B cell (primary cell): ENCODE measurements at regions not wholly inside any gene's neighbourhood (a gene's known extent, or its start where the extent isn't known, plus 50 kb on each side); places are given as distances from the start of the nearest gene placed in this dataset.

Experiments used
- ATAC-seq: fragments of 200-7000 bp; cut with Tn5 transposase; one replicate; pipeline ENCODE4 v1.10.0; 2021; ENCODE audit warnings: low read depth, mild to moderate bottlenecking, moderate number of reproducible peaks, moderate library complexity
- CTCF ChIA-PET: fragments of 350-600 bp; sonication (Branson Sonifier 250); formaldehyde crosslinking; loops from one replicate; lab custom pipeline; 2021; ENCODE audit warnings: antibody characterized with exemption, inconsistent platforms; lab: Charles Lee
- POLR2A ChIA-PET: fragments of 350-600 bp; sonication (Branson Sonifier 250); formaldehyde crosslinking; loops from one replicate; lab custom pipeline; 2021; ENCODE audit warnings: antibody characterized with exemption; lab: Charles Lee
- DNase-seq: peaks from one replicate; pipeline ENCODE4 v3.0.0; 2013
- H2AFZ ChIP-seq: 2 replicates; pipeline ENCODE4 v1.6.1; 2012; ENCODE audit warnings: mild to moderate bottlenecking, low read depth, low read length; ENCODE audit not compliant: insufficient read depth, poor library complexity, severe bottlenecking
- H3K27ac ChIP-seq, 2 donors: 1 replicate in 1 of 2; 2 replicates in 1 of 2; pipeline ENCODE4 v1.5.1; 2012 to 2013; ENCODE audit warnings: low read length in 2 of 2, mild to moderate bottlenecking in 2 of 2, moderate library complexity in 1 of 2
- H3K27me3 ChIP-seq, 4 experiments: fragments of 200-600 bp in 1 of 4; sonication (generic) in 1 of 4; replicated peaks in 1 of 4; 1 replicate in 2 of 4; 2 replicates in 2 of 4; pipeline versions ENCODE4 v1.6.1 to v1.7.0; 2013 to 2016; ENCODE audit warnings: low read length in 3 of 4, mild to moderate bottlenecking in 2 of 4, mixed read lengths in 1 of 4, moderate library complexity in 1 of 4; ENCODE audit not compliant: insufficient read depth in 4 of 4, control insufficient read depth in 3 of 4; ENCODE audit errors: control extremely low read depth in 1 of 4
- H3K36me3 ChIP-seq, 2 experiments: replicated peaks in 1 of 2; 1 replicate in 1 of 2; 2 replicates in 1 of 2; pipeline versions ENCODE4 v1.6.1 to v1.7.1; 2013; ENCODE audit warnings: low read length in 1 of 2; ENCODE audit not compliant: insufficient read depth in 2 of 2, control insufficient read depth in 1 of 2; ENCODE audit errors: control extremely low read depth in 1 of 2, extremely low read depth in 1 of 2
- H3K4me1 ChIP-seq, 2 donors: fragments of 200-600 bp in 1 of 2; sonication (generic) in 1 of 2; 1 replicate in 1 of 2; 2 replicates in 1 of 2; pipeline versions ENCODE4 v1.5.1 to v1.6.1; 2013 to 2017; ENCODE audit warnings: low read length in 2 of 2; ENCODE audit not compliant: control insufficient read depth in 2 of 2, insufficient read depth in 2 of 2
- H3K4me2 ChIP-seq: replicated peaks from 2 replicates; pipeline ENCODE3; 2012; ENCODE audit warnings: mild to moderate bottlenecking, low read depth, low read length; ENCODE audit not compliant: poor library complexity, severe bottlenecking
- H3K4me3 ChIP-seq, 5 experiments: fragments of 200-600 bp in 1 of 5; sonication (generic) in 1 of 5; 1 replicate in 3 of 5; 2 replicates in 2 of 5; pipeline versions ENCODE4 v1.5.1 to v1.7.0; 2011 to 2016; ENCODE audit warnings: low read length in 4 of 5, mild to moderate bottlenecking in 4 of 5, low read depth in 2 of 5, control low read depth in 1 of 5, moderate library complexity in 1 of 5; ENCODE audit not compliant: insufficient read depth in 1 of 5; ENCODE audit errors: control extremely low read depth in 1 of 5, extremely low read depth in 1 of 5
- H3K79me2 ChIP-seq: fragments of 200-600 bp; sonication (generic); one replicate; pipeline ENCODE4 v1.6.0; 2016; ENCODE audit warnings: low read length; ENCODE audit not compliant: control insufficient read depth, insufficient read depth
- H3K9ac ChIP-seq: fragments of 200-600 bp; sonication (generic); 2 replicates; pipeline ENCODE4 v1.6.1; 2017; ENCODE audit warnings: mild to moderate bottlenecking, low read length, moderate library complexity
- H3K9me3 ChIP-seq, 3 donors: one replicate each; pipeline versions ENCODE4 v1.6.1 to v1.7.1; 2013; ENCODE audit warnings: low read length in 2 of 3; ENCODE audit not compliant: control insufficient read depth in 2 of 3, insufficient read depth in 1 of 3; ENCODE audit errors: control extremely low read depth in 1 of 3
- H4K20me1 ChIP-seq: 2 replicates; pipeline ENCODE4 v1.6.0; 2012; ENCODE audit warnings: mild to moderate bottlenecking, low read length; ENCODE audit not compliant: insufficient read depth, control insufficient read depth, poor library complexity, severe bottlenecking
- H3K27ac Mint-ChIP-seq: one replicate; pipeline ENCODE4 v1.8.0; 2021; ENCODE audit warnings: mixed read lengths
- H3K27me3 Mint-ChIP-seq: one replicate; pipeline ENCODE4 v1.8.0; 2021; ENCODE audit warnings: mixed read lengths
- H3K4me1 Mint-ChIP-seq: one replicate; pipeline ENCODE4 v1.8.0; 2021; ENCODE audit warnings: mixed read lengths
- H3K4me3 Mint-ChIP-seq: one replicate; pipeline ENCODE4 v1.8.0; 2021; ENCODE audit warnings: mixed read lengths
- H3K9me3 Mint-ChIP-seq: one replicate; pipeline ENCODE4 v1.8.0; 2022; ENCODE audit warnings: mixed read lengths; ENCODE audit not compliant: insufficient read depth
- EZH2 ChIP-seq: IDR thresholded peaks from 2 replicates; pipeline ENCODE4 v1.6.1; 2012; ENCODE audit warnings: borderline replicate concordance, low read depth, mild to moderate bottlenecking, moderate library complexity, low read length; ENCODE audit not compliant: insufficient read depth, poor library complexity, severe bottlenecking
- WGBS: methylation state at CpG from one replicate; pipeline ENCODE4 v1.1.5; 2013; ENCODE audit warnings: missing lambda C conversion rate; ENCODE audit not compliant: insufficient coverage; 5-methylcytosine and 5-hydroxymethylcytosine counted together
- intact Hi-C: fragments of 100-400 bp; cut with micrococcal nuclease; formaldehyde crosslinking; loops from one replicate; pipeline ENCODE4 v1.10.0; 2022
- TF ChIP-seq, protein P1 (sequence below): fragments of 200-600 bp; IDR thresholded peaks from one replicate; pipeline ENCODE4 v1.8.0; 2022; ENCODE audit warnings: antibody characterized with exemption, mild to moderate bottlenecking

GRCh38 chr6:156113631-156114030, 658.0 kb upstream of the NOX3 start:
- no peak for DNase-seq
- Mint-ChIP-seq H3K4me3 (no peak overlapping the region), H3K9me3 (peaks cover under 1% of the 10 kb centered on the region), H3K27me3 (no peaks in the 10 kb centered on the region), H3K27ac (no peak overlapping the region), H3K4me1 (no peaks in the 10 kb centered on the region)
- intact Hi-C loops = no loop called here
- ChIA-PET POLR2A (no interaction called here), CTCF (no interaction called here)
- H3K9ac ChIP-seq = no peak overlapping the region
- TF ChIP-seq, protein P1, sequence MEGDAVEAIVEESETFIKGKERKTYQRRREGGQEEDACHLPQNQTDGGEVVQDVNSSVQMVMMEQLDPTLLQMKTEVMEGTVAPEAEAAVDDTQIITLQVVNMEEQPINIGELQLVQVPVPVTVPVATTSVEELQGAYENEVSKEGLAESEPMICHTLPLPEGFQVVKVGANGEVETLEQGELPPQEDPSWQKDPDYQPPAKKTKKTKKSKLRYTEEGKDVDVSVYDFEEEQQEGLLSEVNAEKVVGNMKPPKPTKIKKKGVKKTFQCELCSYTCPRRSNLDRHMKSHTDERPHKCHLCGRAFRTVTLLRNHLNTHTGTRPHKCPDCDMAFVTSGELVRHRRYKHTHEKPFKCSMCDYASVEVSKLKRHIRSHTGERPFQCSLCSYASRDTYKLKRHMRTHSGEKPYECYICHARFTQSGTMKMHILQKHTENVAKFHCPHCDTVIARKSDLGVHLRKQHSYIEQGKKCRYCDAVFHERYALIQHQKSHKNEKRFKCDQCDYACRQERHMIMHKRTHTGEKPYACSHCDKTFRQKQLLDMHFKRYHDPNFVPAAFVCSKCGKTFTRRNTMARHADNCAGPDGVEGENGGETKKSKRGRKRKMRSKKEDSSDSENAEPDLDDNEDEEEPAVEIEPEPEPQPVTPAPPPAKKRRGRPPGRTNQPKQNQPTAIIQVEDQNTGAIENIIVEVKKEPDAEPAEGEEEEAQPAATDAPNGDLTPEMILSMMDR = no peak
- no peak for TF ChIP-seq EZH2
- no peaks in the 10 kb centered on the region for H3K4me1 ChIP-seq
- H2AFZ ChIP-seq = no peak overlapping the region
- no peak overlapping the region for H3K27ac ChIP-seq
- no peaks in the 10 kb centered on the region for H3K27me3 ChIP-seq
- H3K36me3 ChIP-seq = no peaks in the 10 kb centered on the region
- 100% methylated on average over 1 of the region's 3 CpGs for WGBS
- no peaks in the 10 kb centered on the region for H3K9me3 ChIP-seq
- no peak overlapping the region for H3K4me2 ChIP-seq
- no peak for ATAC-seq
- no peaks in the 10 kb centered on the region for H3K79me2 ChIP-seq
- no peaks in the 10 kb centered on the region for H4K20me1 ChIP-seq
- no peak overlapping the region for H3K4me3 ChIP-seq

DNA sequence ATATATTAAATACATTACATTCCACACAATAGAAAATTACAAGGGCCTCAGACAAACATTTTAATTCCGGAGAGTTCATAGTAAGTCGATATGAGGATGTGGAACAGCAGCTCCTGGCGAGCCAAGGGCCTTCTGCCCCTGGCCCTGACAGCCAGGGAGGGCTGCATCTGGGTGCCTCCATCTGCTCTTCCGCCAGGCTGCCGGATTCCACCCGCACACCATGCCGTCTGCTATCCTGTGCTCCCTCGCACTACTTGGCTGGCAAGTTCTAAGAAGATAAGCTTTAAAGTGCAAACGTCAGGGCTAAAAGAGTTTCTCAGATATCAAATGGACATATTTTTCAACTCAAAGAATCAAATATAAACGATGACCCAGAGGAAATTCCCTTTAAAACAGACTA, 656.3 kb upstream of the NOX3 start:
- POLR2A ChIA-PET = no interaction called here
- no peaks in the 10 kb centered on the region for H4K20me1 ChIP-seq
- H3K27ac Mint-ChIP-seq = no peak overlapping the region
- no peak for ATAC-seq
- H3K9me3 Mint-ChIP-seq = no peaks in the 10 kb centered on the region
- no peak overlapping the region for H3K4me2 ChIP-seq
- 96% methylated on average over 8 of the region's 10 CpGs for WGBS
- CTCF ChIA-PET = no interaction called here
- TF ChIP-seq, protein P1 = no peak
- no peak for TF ChIP-seq EZH2
- no peak overlapping the region for H3K4me3 ChIP-seq
- H3K4me3 Mint-ChIP-seq = no peak overlapping the region
- H3K9ac ChIP-seq = no peak overlapping the region
- no peak for DNase-seq
- H3K4me1 ChIP-seq = no peaks in the 10 kb centered on the region
- no peaks in the 10 kb centered on the region for H3K27me3 Mint-ChIP-seq
- no peaks in the 10 kb centered on the region for H3K27me3 ChIP-seq
- H3K9me3 ChIP-seq = no peaks in the 10 kb centered on the region
- H3K79me2 ChIP-seq = no peaks in the 10 kb centered on the region
- H3K36me3 ChIP-seq = no peaks in the 10 kb centered on the region
- H3K4me1 Mint-ChIP-seq = peaks cover 1% of the 10 kb centered on the region
- intact Hi-C loops = no loop called here
- no peak overlapping the region for H3K27ac ChIP-seq
- H2AFZ ChIP-seq = no peak overlapping the region
